H1 (cell line): ENCODE measurements at regions not wholly inside any gene's neighbourhood (a gene's known extent, or its start where the extent isn't known, plus 50 kb on each side); places are given as distances from the start of the nearest gene placed in this dataset.

Experiments used
- ATF2 ChIP-seq: IDR thresholded peaks from 2 replicates; pipeline ENCODE4 v1.6.1; 2012; ENCODE audit warnings: low read length, inconsistent platforms
- ATF3 ChIP-seq: IDR thresholded peaks from 2 replicates; pipeline ENCODE4 v1.6.1; 2011; ENCODE audit warnings: low read depth, mild to moderate bottlenecking, low read length; ENCODE audit not compliant: insufficient read depth
- BRCA1 ChIP-seq: IDR thresholded peaks from 2 replicates; pipeline ENCODE4 v1.6.1; 2012; ENCODE audit warnings: low read depth, low read length, improper control_type of control experiment
- CEBPB ChIP-seq: IDR thresholded peaks from 2 replicates; pipeline ENCODE4 v1.6.1; 2012; ENCODE audit warnings: low read depth, low read length
- CHD1 ChIP-seq: IDR thresholded peaks from 2 replicates; pipeline ENCODE4 v1.6.1; 2012; ENCODE audit warnings: low read depth, low read length, improper control_type of control experiment
- EP300 ChIP-seq, 2 experiments: IDR thresholded peaks; 1 replicate in 1 of 2; 2 replicates in 1 of 2; pipeline ENCODE4 v1.6.1; 2011 to 2012; ENCODE audit warnings: low read depth in 2 of 2, low read length in 2 of 2, mild to moderate bottlenecking in 2 of 2, borderline replicate concordance in 1 of 2, inconsistent platforms in 1 of 2, moderate library complexity in 1 of 2
- FOSL1 ChIP-seq: IDR thresholded peaks from 2 replicates; pipeline ENCODE4 v1.6.1; 2011; ENCODE audit warnings: mild to moderate bottlenecking, low read depth, low read length, moderate library complexity; ENCODE audit not compliant: insufficient read depth
- POLR2A ChIP-seq, 2 experiments: IDR thresholded peaks; 1 replicate in 1 of 2; 2 replicates in 1 of 2; pipeline ENCODE4 v1.6.1; 2011; ENCODE audit warnings: low read depth in 2 of 2, low read length in 2 of 2, mild to moderate bottlenecking in 2 of 2; ENCODE audit errors: control extremely low read depth in 1 of 2
- RAD21 ChIP-seq, 2 experiments: IDR thresholded peaks in 1 of 2; conservative IDR thresholded peaks in 1 of 2; 2 replicates each; pipeline ENCODE4 v1.6.1; 2011; ENCODE audit warnings: low read depth in 2 of 2, low read length in 2 of 2, improper control_type of control experiment in 1 of 2, inconsistent platforms in 1 of 2, mild to moderate bottlenecking in 1 of 2, moderate library complexity in 1 of 2
- RFX5 ChIP-seq: IDR thresholded peaks from 2 replicates; pipeline ENCODE4 v1.6.1; 2011; ENCODE audit warnings: low read depth, low read length, improper control_type of control experiment, borderline replicate concordance
- TAF1 ChIP-seq: IDR thresholded peaks from 2 replicates; pipeline ENCODE4 v1.6.1; 2011; ENCODE audit warnings: mild to moderate bottlenecking, low read depth, low read length
- TF ChIP-seq, protein P1 (sequence below), 3 experiments: IDR thresholded peaks; 1 replicate in 2 of 3; 2 replicates in 1 of 3; pipeline versions ENCODE4 v1.5.1 to v1.6.1; 2011; ENCODE audit warnings: low read length in 3 of 3, mild to moderate bottlenecking in 3 of 3, inconsistent platforms in 2 of 3, low read depth in 1 of 3, moderate library complexity in 1 of 3; ENCODE audit not compliant: insufficient read depth in 1 of 3; ENCODE audit errors: control extremely low read depth in 1 of 3

GRCh38 chr6:74058606-74059005, 362.6 kb downstream of the CD109 start:
- TF ChIP-seq RFX5 (no peak), ATF3 (no peak), RAD21 (IDR thresholded peaks at IDR 0.05 in 1 of 2, conservative IDR thresholded peaks at IDR 0.05 in 1 of 2; ENCODE audit: low read depth in 2 of 2, low read length in 2 of 2) (no peak), EP300 (IDR thresholded peaks at IDR 0.05; ENCODE audit: borderline replicate concordance in 1 of 2, low read depth in 2 of 2, low read length in 2 of 2) (no peak), BRCA1 (no peak), CHD1 (no peak), ATF2 (no peak), POLR2A (IDR thresholded peaks at IDR 0.05; ENCODE audit: control extremely low read depth in 1 of 2, low read depth in 2 of 2, low read length in 2 of 2) (no peak), TAF1 (no peak), FOSL1 (no peak), CEBPB (no peak)
- TF ChIP-seq, protein P1, sequence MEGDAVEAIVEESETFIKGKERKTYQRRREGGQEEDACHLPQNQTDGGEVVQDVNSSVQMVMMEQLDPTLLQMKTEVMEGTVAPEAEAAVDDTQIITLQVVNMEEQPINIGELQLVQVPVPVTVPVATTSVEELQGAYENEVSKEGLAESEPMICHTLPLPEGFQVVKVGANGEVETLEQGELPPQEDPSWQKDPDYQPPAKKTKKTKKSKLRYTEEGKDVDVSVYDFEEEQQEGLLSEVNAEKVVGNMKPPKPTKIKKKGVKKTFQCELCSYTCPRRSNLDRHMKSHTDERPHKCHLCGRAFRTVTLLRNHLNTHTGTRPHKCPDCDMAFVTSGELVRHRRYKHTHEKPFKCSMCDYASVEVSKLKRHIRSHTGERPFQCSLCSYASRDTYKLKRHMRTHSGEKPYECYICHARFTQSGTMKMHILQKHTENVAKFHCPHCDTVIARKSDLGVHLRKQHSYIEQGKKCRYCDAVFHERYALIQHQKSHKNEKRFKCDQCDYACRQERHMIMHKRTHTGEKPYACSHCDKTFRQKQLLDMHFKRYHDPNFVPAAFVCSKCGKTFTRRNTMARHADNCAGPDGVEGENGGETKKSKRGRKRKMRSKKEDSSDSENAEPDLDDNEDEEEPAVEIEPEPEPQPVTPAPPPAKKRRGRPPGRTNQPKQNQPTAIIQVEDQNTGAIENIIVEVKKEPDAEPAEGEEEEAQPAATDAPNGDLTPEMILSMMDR (IDR thresholded peaks at IDR 0.05; ENCODE audit: control extremely low read depth in 1 of 3, insufficient read depth in 1 of 3, low read depth in 1 of 3, low read length in 3 of 3) = no peak
